NB4 (cell line): ENCODE measurements at regions not wholly inside any gene's neighbourhood (a gene's known extent, or its start where the extent isn't known, plus 50 kb on each side); places are given as distances from the start of the nearest gene placed in this dataset.

ENCODE experiments used
- DNase-seq: peaks from one replicate; pipeline ENCODE4 v3.0.0; 2010; ENCODE audit warnings: low read depth
- H3K4me3 ChIP-seq: one replicate; pipeline ENCODE4 v1.5.1; 2011; ENCODE audit warnings: mild to moderate bottlenecking, low read depth, low read length, moderate library complexity
- MYC ChIP-seq: IDR thresholded peaks from 2 replicates; pipeline ENCODE4 v1.6.1; 2011; ENCODE audit warnings: low read depth, low read length
- POLR2A ChIP-seq: IDR thresholded peaks from 2 replicates; pipeline ENCODE4 v1.6.1; 2011; ENCODE audit warnings: mild to moderate bottlenecking; ENCODE audit not compliant: insufficient read length; ENCODE audit errors: extremely low read depth
- TF ChIP-seq, protein P1 (sequence below): IDR thresholded peaks from one replicate; pipeline ENCODE4 v1.5.1; 2012; ENCODE audit warnings: low read depth, low read length
- TF ChIP-seq, protein P2 (sequence below): IDR thresholded peaks from 2 replicates; pipeline ENCODE4 v1.6.1; 2011; ENCODE audit warnings: low read depth, low read length

DNA sequence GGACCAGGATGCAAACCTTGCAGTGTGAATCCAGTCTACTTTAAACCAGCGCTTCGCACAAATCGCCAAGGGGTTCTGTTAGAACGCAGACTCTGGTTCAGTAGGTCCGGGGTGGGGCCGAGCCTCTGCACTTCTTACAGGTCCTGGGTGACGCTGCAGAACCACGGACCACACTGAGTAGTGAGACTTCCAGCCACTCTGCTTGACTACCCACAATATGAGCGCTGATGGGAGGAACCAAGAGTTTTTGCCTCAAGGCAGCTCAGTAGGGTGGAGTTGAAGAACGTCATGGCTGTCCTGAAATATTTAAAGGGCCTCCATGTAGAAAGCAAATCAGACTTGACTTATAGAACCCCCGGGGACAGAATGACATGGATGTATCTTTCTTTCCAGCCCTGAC is 138.0 kb upstream of the CRY1 start:
- no peak for DNase-seq
- H3K4me3 ChIP-seq = no peak overlapping the region
- TF ChIP-seq, protein P1, sequence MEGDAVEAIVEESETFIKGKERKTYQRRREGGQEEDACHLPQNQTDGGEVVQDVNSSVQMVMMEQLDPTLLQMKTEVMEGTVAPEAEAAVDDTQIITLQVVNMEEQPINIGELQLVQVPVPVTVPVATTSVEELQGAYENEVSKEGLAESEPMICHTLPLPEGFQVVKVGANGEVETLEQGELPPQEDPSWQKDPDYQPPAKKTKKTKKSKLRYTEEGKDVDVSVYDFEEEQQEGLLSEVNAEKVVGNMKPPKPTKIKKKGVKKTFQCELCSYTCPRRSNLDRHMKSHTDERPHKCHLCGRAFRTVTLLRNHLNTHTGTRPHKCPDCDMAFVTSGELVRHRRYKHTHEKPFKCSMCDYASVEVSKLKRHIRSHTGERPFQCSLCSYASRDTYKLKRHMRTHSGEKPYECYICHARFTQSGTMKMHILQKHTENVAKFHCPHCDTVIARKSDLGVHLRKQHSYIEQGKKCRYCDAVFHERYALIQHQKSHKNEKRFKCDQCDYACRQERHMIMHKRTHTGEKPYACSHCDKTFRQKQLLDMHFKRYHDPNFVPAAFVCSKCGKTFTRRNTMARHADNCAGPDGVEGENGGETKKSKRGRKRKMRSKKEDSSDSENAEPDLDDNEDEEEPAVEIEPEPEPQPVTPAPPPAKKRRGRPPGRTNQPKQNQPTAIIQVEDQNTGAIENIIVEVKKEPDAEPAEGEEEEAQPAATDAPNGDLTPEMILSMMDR = no peak
- TF ChIP-seq POLR2A (no peak), MYC (no peak)
- TF ChIP-seq, protein P2, sequence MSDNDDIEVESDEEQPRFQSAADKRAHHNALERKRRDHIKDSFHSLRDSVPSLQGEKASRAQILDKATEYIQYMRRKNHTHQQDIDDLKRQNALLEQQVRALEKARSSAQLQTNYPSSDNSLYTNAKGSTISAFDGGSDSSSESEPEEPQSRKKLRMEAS = no peak

DNA sequence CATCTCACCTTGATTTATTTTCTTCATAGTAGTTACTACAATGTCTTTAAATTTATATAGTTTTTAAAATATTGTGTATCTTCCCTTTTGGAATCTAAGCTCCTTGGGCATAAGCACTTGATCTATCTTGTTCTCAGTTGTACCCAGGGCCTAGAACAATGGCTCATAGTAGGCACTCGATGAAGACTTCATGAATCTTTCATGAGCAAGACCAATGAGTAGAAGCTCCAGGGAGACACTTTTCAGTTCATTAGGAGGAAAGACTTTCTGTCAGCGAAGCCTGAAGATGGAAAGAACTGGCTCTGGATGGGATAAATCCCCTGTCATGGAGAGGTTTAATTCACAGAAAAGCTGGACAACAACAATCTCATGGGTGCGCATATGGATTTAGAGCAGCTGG is 140.2 kb upstream of the CRY1 start:
- DNase-seq = no peak
- TF ChIP-seq, protein P1 = no peak
- no peak for TF ChIP-seq MYC
- no peak for TF ChIP-seq POLR2A
- TF ChIP-seq, protein P2 = no peak
- no peak overlapping the region for H3K4me3 ChIP-seq

DNA sequence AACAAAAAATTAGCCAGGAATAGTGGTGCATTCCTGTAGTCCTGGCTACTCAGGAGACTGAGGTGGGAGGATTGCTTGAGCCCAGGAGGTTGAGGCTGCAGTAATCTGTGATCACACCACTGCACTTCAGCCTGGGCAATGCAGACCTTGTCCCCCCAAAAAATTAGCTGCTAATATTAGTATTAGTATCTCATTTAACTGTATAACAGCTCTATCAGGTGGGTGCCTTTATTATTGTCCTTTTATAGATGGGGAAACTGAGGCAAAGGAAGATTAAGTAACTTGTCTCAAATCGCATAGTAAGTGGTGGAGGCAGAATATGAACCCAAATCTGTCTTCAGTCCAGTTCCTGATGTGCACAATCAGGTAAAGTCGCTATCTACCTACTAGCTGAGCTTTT is 142.3 kb upstream of the CRY1 start:
- no peak overlapping the region for H3K4me3 ChIP-seq
- no peak for DNase-seq
- TF ChIP-seq POLR2A (no peak), MYC (no peak)
- TF ChIP-seq, protein P1 = no peak
- TF ChIP-seq, protein P2 = no peak

DNA sequence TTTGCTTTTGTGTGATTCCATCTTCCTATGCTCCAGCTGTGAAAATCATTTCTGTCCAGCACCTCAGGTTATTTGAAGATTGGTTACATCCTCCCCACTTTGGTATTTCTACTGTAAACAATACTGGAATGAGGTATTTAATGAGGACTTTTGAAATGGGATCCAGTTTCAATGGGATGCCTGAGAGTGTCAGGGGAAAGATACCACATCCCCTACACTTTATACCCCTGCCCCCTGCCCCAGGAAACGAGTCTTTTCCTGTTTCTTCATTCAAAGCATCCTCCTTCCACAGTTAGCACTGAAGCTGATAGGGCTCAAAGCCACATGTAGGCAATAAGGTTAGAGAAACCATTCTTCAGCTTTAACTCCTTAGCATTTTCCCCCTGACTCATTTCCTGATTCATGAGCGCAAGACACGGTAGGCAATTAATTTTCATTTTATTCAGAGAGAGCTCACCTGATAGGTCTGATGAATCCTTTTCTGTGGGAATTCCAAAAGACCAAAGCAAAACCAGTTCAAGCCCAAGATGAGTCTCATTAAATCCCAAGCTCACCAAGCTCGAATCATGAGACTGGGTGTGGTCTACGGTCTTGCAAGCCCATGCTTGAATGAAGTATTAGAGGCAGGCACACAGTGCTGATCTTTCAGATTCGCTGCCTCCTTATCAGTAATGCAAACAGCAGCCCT is 143.6 kb upstream of the CRY1 start:
- no peak overlapping the region for H3K4me3 ChIP-seq
- DNase-seq = no peak
- TF ChIP-seq, protein P2 = no peak
- TF ChIP-seq, protein P1 = no peak
- TF ChIP-seq POLR2A = no peak

GRCh38 chr12:107238296-107238695 is 144.9 kb upstream of the CRY1 start:
- no peak for TF ChIP-seq POLR2A
- TF ChIP-seq, protein P1 = no peak
- TF ChIP-seq, protein P2 = no peak
- TF ChIP-seq MYC = no peak
- DNase-seq = no peak

GRCh38 chr12:107241411-107241810 is 148.1 kb upstream of the CRY1 start:
- no peak for DNase-seq
- H3K4me3 ChIP-seq = no peak overlapping the region
- TF ChIP-seq POLR2A = no peak
- TF ChIP-seq MYC = no peak
- TF ChIP-seq, protein P1 = no peak
- TF ChIP-seq, protein P2 = no peak

More at GRCh38 chr12:107238296-107238695, 144.9 kb upstream of the CRY1 start:
- H3K4me3 ChIP-seq = no peak overlapping the region
